ENCODE measurements at regions not wholly inside any gene's neighbourhood (a gene's known extent, or its start where the extent isn't known, plus 50 kb on each side); places are given as distances from the start of the nearest gene placed in this dataset.

DNA sequence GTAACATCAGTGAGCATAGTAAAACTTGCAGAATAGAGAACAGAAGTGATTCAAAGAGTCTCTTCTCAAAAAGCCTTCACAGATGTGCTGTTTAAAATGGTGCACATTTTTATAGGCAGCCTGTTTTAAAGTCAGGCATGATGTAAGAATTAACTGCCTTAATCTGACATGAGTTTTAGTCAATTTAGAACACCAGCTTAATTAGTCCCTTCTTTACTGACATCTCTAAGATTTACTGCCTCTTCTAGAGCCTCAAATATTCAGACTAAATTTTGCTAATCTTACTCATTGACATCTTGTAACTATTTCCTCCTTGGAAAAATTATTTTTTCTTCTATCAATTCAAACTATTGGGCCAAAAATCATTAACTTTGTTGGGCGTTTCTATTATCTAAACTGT, 782.5 kb downstream of the C12orf50 start:
- no peaks in the 10 kb centered on the region for H3K4me1 ChIP-seq (replicated peaks in 1 of 2)
- no peaks in the 10 kb centered on the region for H3K27me3 ChIP-seq
- WGBS, 4 donors: 48 to 66% (median 65%) methylated on average over 1 of the region's 1 CpG
- DNase-seq: no peak
- no peak overlapping the region for H3K4me3 ChIP-seq
- no peak overlapping the region for H3K27ac ChIP-seq
- TF ChIP-seq, protein P1, sequence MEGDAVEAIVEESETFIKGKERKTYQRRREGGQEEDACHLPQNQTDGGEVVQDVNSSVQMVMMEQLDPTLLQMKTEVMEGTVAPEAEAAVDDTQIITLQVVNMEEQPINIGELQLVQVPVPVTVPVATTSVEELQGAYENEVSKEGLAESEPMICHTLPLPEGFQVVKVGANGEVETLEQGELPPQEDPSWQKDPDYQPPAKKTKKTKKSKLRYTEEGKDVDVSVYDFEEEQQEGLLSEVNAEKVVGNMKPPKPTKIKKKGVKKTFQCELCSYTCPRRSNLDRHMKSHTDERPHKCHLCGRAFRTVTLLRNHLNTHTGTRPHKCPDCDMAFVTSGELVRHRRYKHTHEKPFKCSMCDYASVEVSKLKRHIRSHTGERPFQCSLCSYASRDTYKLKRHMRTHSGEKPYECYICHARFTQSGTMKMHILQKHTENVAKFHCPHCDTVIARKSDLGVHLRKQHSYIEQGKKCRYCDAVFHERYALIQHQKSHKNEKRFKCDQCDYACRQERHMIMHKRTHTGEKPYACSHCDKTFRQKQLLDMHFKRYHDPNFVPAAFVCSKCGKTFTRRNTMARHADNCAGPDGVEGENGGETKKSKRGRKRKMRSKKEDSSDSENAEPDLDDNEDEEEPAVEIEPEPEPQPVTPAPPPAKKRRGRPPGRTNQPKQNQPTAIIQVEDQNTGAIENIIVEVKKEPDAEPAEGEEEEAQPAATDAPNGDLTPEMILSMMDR (IDR thresholded peaks at IDR 0.05): no peak
- intact Hi-C loops (cut with DNase I): no loop called here
- H3K9me3 ChIP-seq (replicated peaks in 1 of 3): no peaks in the 10 kb centered on the region
- no peaks in the 10 kb centered on the region for H3K36me3 ChIP-seq (replicated peaks in 1 of 2)

DNA sequence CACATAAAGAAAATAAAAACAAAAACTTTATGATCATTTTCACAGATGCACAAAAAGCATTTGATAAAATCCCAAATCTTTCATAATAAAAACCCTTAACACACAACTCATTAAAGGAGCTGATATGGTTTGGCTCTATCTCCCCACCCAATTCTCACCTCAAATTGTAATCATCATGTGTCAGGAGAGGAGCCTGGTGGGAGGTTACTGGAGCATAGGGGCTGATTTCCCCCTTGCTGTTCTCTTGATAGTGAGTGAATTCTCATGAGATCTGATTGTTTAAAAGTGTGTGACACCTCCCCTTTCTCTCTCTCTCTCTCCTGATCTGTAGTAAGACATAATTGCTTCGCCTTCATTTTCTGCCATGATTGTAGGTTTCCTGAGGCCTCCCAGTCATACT, 790.7 kb downstream of the C12orf50 start:
- WGBS, 4 donors: 83 to 100% (median 92%) methylated on average over 1 of the region's 1 CpG
- intact Hi-C loops (cut with DNase I): no loop called here
- Histone ChIP-seq H3K27ac (no peak overlapping the region), H3K4me3 (no peak overlapping the region), H3K36me3 (replicated peaks in 1 of 2) (no peaks in the 10 kb centered on the region), H3K4me1 (replicated peaks in 1 of 2) (no peaks in the 10 kb centered on the region), H3K9me3 (replicated peaks in 1 of 3) (no peaks in the 10 kb centered on the region), H3K27me3 (no peaks in the 10 kb centered on the region)
- no peak for DNase-seq
- TF ChIP-seq POLR2A (IDR thresholded peaks at IDR 0.05): no peak
- TF ChIP-seq, protein P1 (IDR thresholded peaks at IDR 0.05): no peak

DNA sequence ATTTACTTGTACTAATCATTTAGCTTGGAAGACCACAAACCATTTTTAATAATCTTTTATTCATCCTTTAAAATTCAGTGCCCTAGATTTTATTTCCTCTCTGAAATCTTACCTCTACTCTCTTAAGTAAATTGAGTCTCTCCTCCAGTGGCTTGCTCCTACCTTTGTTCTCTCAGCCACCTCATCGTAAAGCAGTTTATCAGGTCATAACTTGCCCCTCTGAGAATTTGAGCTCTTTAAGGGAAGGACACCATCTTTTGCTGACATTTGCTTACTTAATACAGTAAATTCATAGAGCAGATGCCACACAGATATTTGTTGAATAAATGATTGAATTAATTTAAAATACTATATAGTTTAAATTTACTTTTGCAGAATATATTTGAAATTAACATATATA, 794.3 kb downstream of the C12orf50 start:
- Histone ChIP-seq H3K27ac (no peak overlapping the region), H3K27me3 (no peaks in the 10 kb centered on the region), H3K9me3 (replicated peaks in 1 of 3) (no peaks in the 10 kb centered on the region), H3K4me3 (no peak overlapping the region), H3K4me1 (replicated peaks in 1 of 2) (no peaks in the 10 kb centered on the region), H3K36me3 (replicated peaks in 1 of 2) (no peaks in the 10 kb centered on the region)
- no peak for TF ChIP-seq POLR2A (IDR thresholded peaks at IDR 0.05)
- TF ChIP-seq, protein P1 (IDR thresholded peaks at IDR 0.05): no peak
- DNase-seq: no peak
- 71 to 87% (median 79%) methylated on average over 1 of the region's 1 CpG for WGBS, 4 donors
- intact Hi-C loops (cut with DNase I): no loop called here

DNA sequence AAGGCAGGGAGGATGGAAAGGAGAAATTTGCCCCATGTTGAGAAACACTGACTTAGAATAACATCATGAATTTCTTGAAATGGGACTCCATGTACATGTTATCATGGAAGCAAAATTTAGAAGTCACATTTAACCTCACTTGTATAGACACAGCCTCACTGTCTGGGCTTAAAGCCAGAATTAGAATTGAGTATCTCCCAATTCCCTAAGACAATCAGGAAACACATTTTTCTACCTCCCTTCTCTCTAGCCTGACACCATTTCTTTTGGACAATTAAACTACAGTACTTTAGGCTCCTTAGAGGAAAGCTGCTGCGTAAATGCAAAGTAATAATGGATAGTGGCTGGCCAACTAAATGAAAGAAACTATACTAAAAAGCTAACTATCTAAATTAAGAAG, 795.5 kb downstream of the C12orf50 start:
- TF ChIP-seq POLR2A (IDR thresholded peaks at IDR 0.05): no peak
- TF ChIP-seq, protein P1 (IDR thresholded peaks at IDR 0.05): no peak
- no peaks in the 10 kb centered on the region for H3K36me3 ChIP-seq (replicated peaks in 1 of 2)
- H3K9me3 ChIP-seq (replicated peaks in 1 of 3): no peaks in the 10 kb centered on the region
- no peak overlapping the region for H3K4me3 ChIP-seq
- H3K27ac ChIP-seq: no peak overlapping the region
- WGBS, 4 donors: 58 to 87% (median 70%) methylated on average over 1 of the region's 1 CpG
- no peak for DNase-seq
- no peaks in the 10 kb centered on the region for H3K27me3 ChIP-seq
- intact Hi-C loops (cut with DNase I): no loop called here
- no peaks in the 10 kb centered on the region for H3K4me1 ChIP-seq (replicated peaks in 1 of 2)
